ENCODE measurements at regions not wholly inside any gene's neighbourhood (a gene's known extent, or its start where the extent isn't known, plus 50 kb on each side); places are given as distances from the start of the nearest gene placed in this dataset.

DNA sequence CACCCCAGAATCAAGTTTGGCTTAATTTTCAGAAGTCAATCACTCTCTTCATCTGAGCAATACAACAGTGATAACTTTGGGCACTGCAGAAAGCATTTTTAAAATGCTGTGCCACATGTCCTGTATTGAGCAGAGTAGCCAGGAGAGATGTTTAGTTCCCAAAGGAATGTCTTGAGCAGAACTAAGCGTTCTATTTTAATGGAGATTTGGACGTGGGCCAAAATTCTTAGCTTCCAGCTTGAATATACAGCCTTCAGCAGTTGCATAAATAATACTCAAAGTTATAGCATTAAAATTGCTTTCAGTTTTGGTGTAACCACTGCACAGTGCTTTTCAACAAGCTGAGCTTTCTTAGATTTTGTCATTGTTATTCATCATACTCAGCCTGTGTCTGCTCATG is 679.2 kb downstream of the NLGN4X start:
- DNase-seq (ENCODE audit: extremely low read depth, low read depth, low spot score): no peak

DNA sequence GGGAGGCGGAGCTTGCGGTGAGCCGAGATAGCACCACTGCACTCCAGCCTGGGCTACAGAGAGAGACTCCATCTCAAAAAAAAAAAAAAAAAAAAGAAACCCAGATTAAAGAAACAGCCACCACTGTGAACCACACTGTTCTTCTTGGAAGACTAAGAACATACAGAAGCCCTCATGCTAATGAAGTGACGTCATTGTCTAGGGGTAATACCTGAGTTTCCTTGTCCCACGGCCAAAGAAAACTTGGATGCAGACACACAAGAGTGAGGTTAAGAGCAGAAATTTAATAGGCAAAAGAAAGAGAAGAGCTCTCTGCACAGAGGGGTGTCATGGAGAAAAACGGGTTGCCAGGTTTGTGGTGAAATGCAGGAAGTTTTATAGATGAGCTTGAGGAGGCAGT is 691.6 kb downstream of the NLGN4X start:
- no peak for DNase-seq (ENCODE audit: extremely low read depth, low read depth, low spot score)

GRCh38 chrX:5536261-5536660 is 692.4 kb downstream of the NLGN4X start:
- no peak for DNase-seq (ENCODE audit: extremely low read depth, low read depth, low spot score)

GRCh38 chrX:5528057-5528456 is 700.6 kb downstream of the NLGN4X start:
- no peak for DNase-seq (ENCODE audit: extremely low read depth, low read depth, low spot score)

DNA sequence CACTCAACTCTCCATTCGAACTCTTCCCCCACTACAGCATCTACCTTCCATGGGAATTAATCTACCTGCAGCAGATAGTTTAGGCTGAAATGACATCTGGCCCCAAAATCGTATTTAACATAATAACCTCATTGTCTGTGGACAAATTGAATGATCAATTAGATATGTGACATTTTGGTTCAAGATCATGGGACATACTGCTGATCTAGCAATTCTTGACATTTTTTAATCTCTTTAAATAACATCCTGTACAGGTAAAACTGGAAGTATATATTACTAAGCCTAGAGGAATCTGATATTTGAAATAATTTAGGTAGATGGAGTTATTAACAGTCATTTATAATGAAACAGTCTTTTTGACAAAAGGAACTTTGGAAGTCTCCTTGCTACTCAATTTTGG is 702.5 kb downstream of the NLGN4X start:
- DNase-seq (ENCODE audit: extremely low read depth, low read depth, low spot score): no peak

GRCh38 chrX:5490786-5491563 is 737.7 kb downstream of the NLGN4X start:
- no peak for DNase-seq (ENCODE audit: extremely low read depth, low read depth, low spot score)

GRCh38 chrX:5474282-5474681 is 754.4 kb downstream of the NLGN4X start:
- DNase-seq (ENCODE audit: extremely low read depth, low read depth, low spot score): no peak

DNA sequence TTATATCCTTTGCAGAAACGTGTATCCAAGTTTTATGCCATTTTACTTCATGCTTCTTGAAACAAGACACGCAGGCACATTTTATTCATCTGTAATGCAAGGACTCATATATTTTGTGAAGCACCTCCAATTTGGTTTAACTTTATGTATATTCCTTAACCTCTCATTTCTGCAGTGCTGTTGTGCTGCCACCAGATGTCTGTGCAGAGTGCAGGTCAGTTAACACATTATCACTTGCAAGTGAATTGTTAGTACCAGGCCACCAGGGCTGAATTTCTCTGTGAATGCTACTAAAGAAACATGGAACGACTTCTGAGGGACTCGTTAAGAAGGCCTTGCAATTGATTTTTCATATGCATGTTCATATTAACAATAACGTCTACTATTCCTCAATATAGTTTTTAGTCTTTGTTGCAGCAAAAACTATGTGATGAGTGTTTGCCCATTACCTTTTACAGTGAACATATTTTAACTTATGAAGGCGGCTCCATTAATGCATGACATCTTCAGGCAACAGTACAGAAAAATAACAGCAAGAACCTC is 770.3 kb downstream of the NLGN4X start:
- DNase-seq (ENCODE audit: extremely low read depth, low read depth, low spot score): no peak

DNA sequence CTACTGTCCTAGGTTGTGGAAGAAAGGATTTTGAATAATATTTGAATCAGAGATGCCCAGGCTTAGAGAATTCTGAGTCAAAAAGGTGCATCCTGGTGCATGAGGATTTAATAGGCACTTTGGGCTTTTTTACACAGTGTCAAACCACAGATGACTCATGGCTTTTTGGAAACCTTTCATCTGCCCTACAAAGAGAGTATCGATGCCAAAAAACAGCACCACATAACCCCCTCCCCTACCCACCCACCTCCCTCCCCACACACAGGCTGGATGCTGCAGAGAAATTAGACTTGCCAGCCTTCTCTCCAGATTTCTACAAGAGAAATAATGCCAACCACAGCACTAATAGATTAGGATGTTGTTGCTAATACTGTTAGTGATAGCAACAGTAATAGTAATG is 779.3 kb downstream of the NLGN4X start:
- DNase-seq (ENCODE audit: extremely low read depth, low read depth, low spot score): no peak

- DNase-seq (ENCODE audit: extremely low read depth, low read depth, low spot score): no peak
Measured at GRCh38 chrX:5431823-5432222, 796.8 kb downstream of the NLGN4X start.

DNA sequence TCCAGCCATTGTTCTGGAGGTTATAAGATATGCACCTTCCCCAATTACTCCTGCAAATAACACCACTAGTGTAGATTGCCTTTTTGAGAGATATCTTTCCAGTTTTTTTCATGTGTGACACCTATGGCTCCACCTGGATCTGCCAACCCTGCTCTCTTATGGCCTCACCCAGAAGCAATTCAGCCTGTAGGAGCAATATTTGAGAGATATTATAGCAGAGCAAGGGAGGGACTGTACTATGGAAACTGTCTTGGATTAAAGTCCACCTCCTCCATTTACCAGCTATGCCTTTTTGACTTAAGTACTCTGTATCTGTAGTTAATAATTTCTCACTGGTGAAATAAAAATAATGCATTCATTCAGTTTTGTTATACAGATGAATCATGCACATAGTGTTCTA is 803.5 kb downstream of the NLGN4X start:
- DNase-seq (ENCODE audit: extremely low read depth, low read depth, low spot score): no peak

- DNase-seq (ENCODE audit: extremely low read depth, low read depth, low spot score): no peak
Measured at GRCh38 chrX:5417381-5417780, 811.3 kb downstream of the NLGN4X start.

DNA sequence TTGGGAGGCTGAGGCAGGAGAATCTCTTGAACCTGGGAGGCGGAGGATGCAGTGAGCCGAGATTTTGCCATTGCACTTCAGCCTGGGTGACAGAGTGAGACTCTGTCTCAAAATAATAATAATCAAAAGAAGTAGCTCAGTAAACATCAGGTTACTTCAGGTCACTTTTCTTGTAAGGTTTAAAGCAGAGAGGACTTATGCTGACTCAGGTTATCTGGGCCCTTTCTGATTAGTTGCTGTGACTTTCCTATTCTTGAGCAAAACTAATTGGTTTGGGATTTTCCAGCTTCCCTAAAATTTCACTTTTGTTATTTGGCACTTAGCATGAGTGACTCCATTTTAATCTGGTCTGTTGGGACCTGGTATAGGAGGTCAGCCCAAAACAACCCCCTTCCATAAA is 812.9 kb downstream of the NLGN4X start:
- no peak for DNase-seq (ENCODE audit: extremely low read depth, low read depth, low spot score)

DNA sequence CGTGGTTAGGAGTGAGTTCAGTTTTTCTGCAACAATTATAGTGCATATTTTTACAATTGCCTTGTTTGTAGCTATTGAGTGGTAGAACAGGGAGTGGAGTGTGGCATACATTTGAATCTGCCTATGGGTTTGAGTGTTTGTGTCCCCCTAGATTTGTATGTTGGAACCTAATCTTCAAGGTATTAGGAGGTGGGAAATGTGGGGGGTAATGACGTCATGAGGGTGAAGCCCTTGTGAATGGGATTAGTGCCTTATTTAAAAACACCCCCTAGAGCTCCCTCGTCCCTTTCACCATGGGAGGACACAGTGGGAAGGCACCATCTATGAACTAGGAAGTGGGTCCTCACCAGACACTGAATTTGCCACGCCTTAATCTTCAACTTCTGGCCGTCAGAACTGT is 819.6 kb downstream of the NLGN4X start:
- no peak for DNase-seq (ENCODE audit: extremely low read depth, low read depth, low spot score)

DNA sequence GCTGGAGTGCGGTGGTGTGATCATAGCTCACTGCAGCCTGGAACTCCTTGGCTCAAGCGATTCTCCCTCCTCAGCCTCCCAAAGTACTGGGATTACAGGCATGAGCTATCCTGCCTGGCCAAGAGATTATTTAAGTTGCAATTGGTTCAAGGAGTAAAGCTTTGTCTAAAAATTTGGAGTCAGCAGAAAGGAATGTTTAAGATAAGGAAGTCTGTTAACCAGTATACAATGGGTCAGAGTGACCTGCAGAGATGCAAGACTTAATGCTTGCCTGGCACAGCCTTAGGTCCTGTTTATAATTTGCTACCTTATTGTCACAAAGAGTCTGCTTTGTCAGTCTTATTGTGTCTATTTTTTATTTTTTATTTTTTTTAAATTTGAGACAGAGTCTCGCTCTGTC is 826.2 kb downstream of the NLGN4X start:
- DNase-seq (ENCODE audit: extremely low read depth, low read depth, low spot score): no peak

DNA sequence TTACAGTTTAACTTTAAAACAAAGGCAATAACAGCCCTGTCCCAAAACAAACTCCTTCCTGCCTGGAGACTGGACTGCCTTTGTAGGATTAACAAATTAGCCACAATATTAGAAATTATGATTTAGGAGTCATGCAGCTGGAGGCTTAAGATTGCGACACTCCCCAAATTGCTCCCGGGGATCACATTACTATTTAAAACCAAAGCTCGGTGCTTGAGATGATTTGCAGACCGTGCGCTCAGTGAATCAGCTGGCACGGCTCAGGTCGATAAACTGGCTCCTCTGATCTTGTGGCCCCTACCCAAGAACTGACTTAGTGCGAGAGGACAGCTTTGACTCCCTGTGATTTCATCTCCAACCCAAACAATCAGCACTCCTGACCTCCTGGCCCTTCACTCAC is 829.3 kb downstream of the NLGN4X start:
- DNase-seq (ENCODE audit: extremely low read depth, low read depth, low spot score): no peak

DNA sequence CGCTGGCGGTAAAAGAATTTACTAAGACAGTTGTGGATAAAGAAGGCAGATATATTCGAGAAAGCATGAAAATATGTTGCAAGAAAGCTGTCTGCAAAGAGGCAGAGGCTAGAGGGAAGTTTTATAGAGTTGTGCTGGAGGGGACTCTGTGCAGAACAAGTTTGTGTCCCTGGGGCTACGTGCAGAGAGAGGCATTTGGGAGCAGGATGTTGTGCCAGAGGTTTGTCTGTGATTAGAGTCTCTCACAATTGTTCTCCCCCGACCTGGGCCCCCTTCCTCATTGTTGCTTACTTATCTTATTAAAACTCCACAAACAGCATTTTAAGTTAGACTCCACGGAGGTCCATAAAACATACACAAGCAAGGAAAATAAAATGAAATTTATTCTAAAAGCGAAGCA is 831.3 kb downstream of the NLGN4X start:
- no peak for DNase-seq (ENCODE audit: extremely low read depth, low read depth, low spot score)

DNA sequence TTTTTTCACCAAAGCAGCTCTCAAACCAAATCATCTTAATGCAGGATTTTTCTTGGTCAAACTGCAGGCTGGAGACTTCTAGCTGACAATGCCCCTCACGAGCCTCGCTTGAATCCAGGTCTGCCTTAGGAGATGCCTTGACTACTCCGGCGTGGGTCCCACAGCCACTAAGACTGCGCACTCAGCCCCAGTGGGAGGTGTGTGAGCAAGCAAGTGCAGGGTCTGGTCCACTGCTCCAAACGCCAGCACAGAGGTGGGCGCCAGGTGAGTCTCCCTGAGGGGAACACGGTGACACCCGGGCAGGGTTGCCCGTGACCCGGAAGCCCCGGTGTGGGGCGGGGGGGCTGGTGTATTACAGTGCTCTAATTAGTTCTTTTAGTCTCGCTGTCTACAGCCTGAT is 838.3 kb downstream of the NLGN4X start:
- no peak for DNase-seq (ENCODE audit: extremely low read depth, low read depth, low spot score)

- no peak for DNase-seq (ENCODE audit: extremely low read depth, low read depth, low spot score)
Measured at GRCh38 chrX:5388087-5388486, 840.6 kb downstream of the NLGN4X start.

DNA sequence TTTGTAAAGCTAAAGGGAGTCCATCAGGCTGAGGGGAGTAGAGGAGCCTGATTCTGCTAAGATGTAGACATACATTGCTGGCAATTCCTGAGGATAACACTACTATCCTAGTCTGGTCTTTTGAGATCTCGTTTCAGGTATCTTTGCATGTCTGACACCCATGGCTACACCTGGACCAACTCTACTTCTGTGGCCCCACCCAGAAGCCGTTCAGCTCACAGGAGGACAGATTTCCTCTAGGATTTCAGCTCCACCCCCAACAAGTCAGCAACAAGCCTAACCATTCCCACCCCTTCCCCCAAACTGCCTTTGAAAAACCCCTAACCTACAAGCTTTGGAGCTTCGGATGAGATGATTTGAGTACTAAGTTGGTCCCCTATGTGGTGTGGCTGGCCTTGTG is 848.2 kb downstream of the NLGN4X start:
- DNase-seq (ENCODE audit: extremely low read depth, low read depth, low spot score): no peak

- no peak for DNase-seq (ENCODE audit: extremely low read depth, low read depth, low spot score)
Measured at GRCh38 chrX:5341902-5342301, 886.8 kb downstream of the NLGN4X start.

DNA sequence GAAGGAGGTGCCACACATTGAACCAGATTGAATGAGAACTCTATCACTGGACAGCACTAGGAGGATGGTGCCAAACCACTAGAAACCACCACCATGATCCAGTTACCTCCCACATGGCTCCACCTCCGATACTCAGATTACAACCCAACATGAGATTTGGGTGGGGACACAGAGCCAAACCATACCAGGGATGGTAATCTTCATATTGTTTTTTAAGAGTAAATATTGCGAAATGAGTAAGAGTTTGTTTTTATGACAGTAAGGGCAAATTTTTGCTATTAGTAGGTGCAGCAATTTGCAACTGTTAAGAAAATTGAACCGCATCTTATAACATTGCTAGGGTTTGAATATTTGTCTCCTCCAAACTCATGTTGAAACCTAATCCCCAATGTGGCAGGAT is 891.5 kb downstream of the NLGN4X start:
- no peak for DNase-seq (ENCODE audit: extremely low read depth, low read depth, low spot score)

GRCh38 chrX:5324546-5324945 is 904.1 kb downstream of the NLGN4X start:
- no peak for DNase-seq (ENCODE audit: extremely low read depth, low read depth, low spot score)
